B cell (primary cell): ENCODE measurements at regions not wholly inside any gene's neighbourhood (a gene's known extent, or its start where the extent isn't known, plus 50 kb on each side); places are given as distances from the start of the nearest gene placed in this dataset. TPM values are rescaled to one million over a fixed set of nuclear protein-coding genes. Genes with fewer than 3 reads are reported as not detected.

ENCODE experiments used
- ATAC-seq: fragments of 200-7000 bp; cut with Tn5 transposase; one replicate; pipeline ENCODE4 v1.10.0; 2021; ENCODE audit warnings: low read depth, mild to moderate bottlenecking, moderate number of reproducible peaks, moderate library complexity
- CTCF ChIA-PET: fragments of 350-600 bp; sonication (Branson Sonifier 250); formaldehyde crosslinking; loops from one replicate; lab custom pipeline; 2021; ENCODE audit warnings: antibody characterized with exemption, inconsistent platforms; lab: Charles Lee
- POLR2A ChIA-PET: fragments of 350-600 bp; sonication (Branson Sonifier 250); formaldehyde crosslinking; loops from one replicate; lab custom pipeline; 2021; ENCODE audit warnings: antibody characterized with exemption; lab: Charles Lee
- DNase-seq: peaks from one replicate; pipeline ENCODE4 v3.0.0; 2013
- H2AFZ ChIP-seq: 2 replicates; pipeline ENCODE4 v1.6.1; 2012; ENCODE audit warnings: mild to moderate bottlenecking, low read depth, low read length; ENCODE audit not compliant: insufficient read depth, poor library complexity, severe bottlenecking
- H3K27ac ChIP-seq, 2 donors: 1 replicate in 1 of 2; 2 replicates in 1 of 2; pipeline ENCODE4 v1.5.1; 2012 to 2013; ENCODE audit warnings: low read length in 2 of 2, mild to moderate bottlenecking in 2 of 2, moderate library complexity in 1 of 2
- H3K27me3 ChIP-seq, 4 experiments: fragments of 200-600 bp in 1 of 4; sonication (generic) in 1 of 4; replicated peaks in 1 of 4; 1 replicate in 2 of 4; 2 replicates in 2 of 4; pipeline versions ENCODE4 v1.6.1 to v1.7.0; 2013 to 2016; ENCODE audit warnings: low read length in 3 of 4, mild to moderate bottlenecking in 2 of 4, mixed read lengths in 1 of 4, moderate library complexity in 1 of 4; ENCODE audit not compliant: insufficient read depth in 4 of 4, control insufficient read depth in 3 of 4; ENCODE audit errors: control extremely low read depth in 1 of 4
- H3K36me3 ChIP-seq, 2 experiments: replicated peaks in 1 of 2; 1 replicate in 1 of 2; 2 replicates in 1 of 2; pipeline versions ENCODE4 v1.6.1 to v1.7.1; 2013; ENCODE audit warnings: low read length in 1 of 2; ENCODE audit not compliant: insufficient read depth in 2 of 2, control insufficient read depth in 1 of 2; ENCODE audit errors: control extremely low read depth in 1 of 2, extremely low read depth in 1 of 2
- H3K4me1 ChIP-seq, 2 donors: fragments of 200-600 bp in 1 of 2; sonication (generic) in 1 of 2; 1 replicate in 1 of 2; 2 replicates in 1 of 2; pipeline versions ENCODE4 v1.5.1 to v1.6.1; 2013 to 2017; ENCODE audit warnings: low read length in 2 of 2; ENCODE audit not compliant: control insufficient read depth in 2 of 2, insufficient read depth in 2 of 2
- H3K4me2 ChIP-seq: replicated peaks from 2 replicates; pipeline ENCODE3; 2012; ENCODE audit warnings: mild to moderate bottlenecking, low read depth, low read length; ENCODE audit not compliant: poor library complexity, severe bottlenecking
- H3K4me3 ChIP-seq, 5 experiments: fragments of 200-600 bp in 1 of 5; sonication (generic) in 1 of 5; 1 replicate in 3 of 5; 2 replicates in 2 of 5; pipeline versions ENCODE4 v1.5.1 to v1.7.0; 2011 to 2016; ENCODE audit warnings: low read length in 4 of 5, mild to moderate bottlenecking in 4 of 5, low read depth in 2 of 5, control low read depth in 1 of 5, moderate library complexity in 1 of 5; ENCODE audit not compliant: insufficient read depth in 1 of 5; ENCODE audit errors: control extremely low read depth in 1 of 5, extremely low read depth in 1 of 5
- H3K79me2 ChIP-seq: fragments of 200-600 bp; sonication (generic); one replicate; pipeline ENCODE4 v1.6.0; 2016; ENCODE audit warnings: low read length; ENCODE audit not compliant: control insufficient read depth, insufficient read depth
- H3K9ac ChIP-seq: fragments of 200-600 bp; sonication (generic); 2 replicates; pipeline ENCODE4 v1.6.1; 2017; ENCODE audit warnings: mild to moderate bottlenecking, low read length, moderate library complexity
- H3K9me3 ChIP-seq, 3 donors: one replicate each; pipeline versions ENCODE4 v1.6.1 to v1.7.1; 2013; ENCODE audit warnings: low read length in 2 of 3; ENCODE audit not compliant: control insufficient read depth in 2 of 3, insufficient read depth in 1 of 3; ENCODE audit errors: control extremely low read depth in 1 of 3
- H4K20me1 ChIP-seq: 2 replicates; pipeline ENCODE4 v1.6.0; 2012; ENCODE audit warnings: mild to moderate bottlenecking, low read length; ENCODE audit not compliant: insufficient read depth, control insufficient read depth, poor library complexity, severe bottlenecking
- H3K27ac Mint-ChIP-seq: one replicate; pipeline ENCODE4 v1.8.0; 2021; ENCODE audit warnings: mixed read lengths
- H3K27me3 Mint-ChIP-seq: one replicate; pipeline ENCODE4 v1.8.0; 2021; ENCODE audit warnings: mixed read lengths
- H3K4me1 Mint-ChIP-seq: one replicate; pipeline ENCODE4 v1.8.0; 2021; ENCODE audit warnings: mixed read lengths
- H3K4me3 Mint-ChIP-seq: one replicate; pipeline ENCODE4 v1.8.0; 2021; ENCODE audit warnings: mixed read lengths
- H3K9me3 Mint-ChIP-seq: one replicate; pipeline ENCODE4 v1.8.0; 2022; ENCODE audit warnings: mixed read lengths; ENCODE audit not compliant: insufficient read depth
- CTCF ChIP-seq: fragments of 200-600 bp; IDR thresholded peaks from one replicate; pipeline ENCODE4 v1.8.0; 2022; ENCODE audit warnings: antibody characterized with exemption, mild to moderate bottlenecking
- EZH2 ChIP-seq: IDR thresholded peaks from 2 replicates; pipeline ENCODE4 v1.6.1; 2012; ENCODE audit warnings: borderline replicate concordance, low read depth, mild to moderate bottlenecking, moderate library complexity, low read length; ENCODE audit not compliant: insufficient read depth, poor library complexity, severe bottlenecking
- WGBS: methylation state at CpG from one replicate; pipeline ENCODE4 v1.1.5; 2013; ENCODE audit warnings: missing lambda C conversion rate; ENCODE audit not compliant: insufficient coverage; 5-methylcytosine and 5-hydroxymethylcytosine counted together
- intact Hi-C: fragments of 100-400 bp; cut with micrococcal nuclease; formaldehyde crosslinking; loops from one replicate; pipeline ENCODE4 v1.10.0; 2022
- small RNA-seq: library from RNA; depleted of rRNA; stranded (forward); fragments of <200 nt; gene quantifications from one replicate; pipeline ENCODE3, GENCODE V24; 2012; ENCODE audit warnings: low replicate concordance, low read depth; ENCODE audit not compliant: insufficient read length

DNA sequence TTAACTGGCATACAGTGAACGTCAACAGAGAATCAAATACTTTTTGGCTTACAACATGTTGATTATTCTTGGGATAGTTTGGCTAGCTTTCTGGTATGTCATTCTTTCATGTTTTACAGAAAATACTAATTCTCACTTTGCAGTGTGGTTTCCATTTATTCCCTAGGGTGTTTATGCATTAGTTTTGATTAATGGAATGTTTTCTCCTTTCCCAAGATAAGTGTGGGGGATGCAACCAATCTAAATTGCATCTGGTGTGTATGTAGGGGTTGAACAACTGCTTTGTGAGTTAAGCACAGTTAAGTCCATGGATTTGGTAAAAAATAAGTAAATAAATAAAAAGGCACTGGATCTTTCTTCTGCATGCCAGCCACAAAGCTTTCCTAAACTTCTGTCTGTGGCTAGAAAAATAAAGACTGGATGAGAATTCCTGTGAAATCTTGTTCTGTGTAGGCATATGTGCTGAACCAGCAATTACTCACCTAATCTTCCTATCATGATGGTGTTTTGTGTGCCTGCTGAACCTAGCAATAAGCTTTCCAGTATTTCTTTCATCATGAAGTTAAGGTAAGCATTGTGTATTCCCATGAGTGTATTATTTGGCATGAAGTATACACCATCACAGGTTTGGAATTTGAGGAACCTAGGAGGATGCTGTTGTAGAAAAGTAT is 50.6 kb upstream of the TENM3 start:
- POLR2A ChIA-PET, result no interaction called here
- peaks cover 0 to 3% (median 0%) of the 10 kb centered on the region in 3 donors for H3K9me3 ChIP-seq
- no peaks in the 10 kb centered on the region for H3K36me3 ChIP-seq
- CTCF ChIA-PET, result no interaction called here
- no peak overlapping the region for H3K27ac ChIP-seq
- Mint-ChIP-seq H3K4me3 (no peak overlapping the region), H3K9me3 (peaks cover 3% of the 10 kb centered on the region), H3K4me1 (no peaks in the 10 kb centered on the region), H3K27me3 (no peaks in the 10 kb centered on the region), H3K27ac (no peak overlapping the region)
- H3K9ac ChIP-seq, result no peak overlapping the region
- TF ChIP-seq EZH2 (no peak), CTCF (no peak)
- no peaks in the 10 kb centered on the region for H3K27me3 ChIP-seq
- no peak overlapping the region for H3K4me2 ChIP-seq
- H3K4me3 ChIP-seq, result no peak overlapping the region
- H3K79me2 ChIP-seq, result no peaks in the 10 kb centered on the region
- no peak overlapping the region for H2AFZ ChIP-seq
- no peak for DNase-seq
- H3K4me1 ChIP-seq, result no peaks in the 10 kb centered on the region
- WGBS, result no CpG with 5 or more reads among the region's 1 CpG
- ATAC-seq, result no peak
- intact Hi-C loops, result no loop called here
- H4K20me1 ChIP-seq, result no peaks in the 10 kb centered on the region

DNA sequence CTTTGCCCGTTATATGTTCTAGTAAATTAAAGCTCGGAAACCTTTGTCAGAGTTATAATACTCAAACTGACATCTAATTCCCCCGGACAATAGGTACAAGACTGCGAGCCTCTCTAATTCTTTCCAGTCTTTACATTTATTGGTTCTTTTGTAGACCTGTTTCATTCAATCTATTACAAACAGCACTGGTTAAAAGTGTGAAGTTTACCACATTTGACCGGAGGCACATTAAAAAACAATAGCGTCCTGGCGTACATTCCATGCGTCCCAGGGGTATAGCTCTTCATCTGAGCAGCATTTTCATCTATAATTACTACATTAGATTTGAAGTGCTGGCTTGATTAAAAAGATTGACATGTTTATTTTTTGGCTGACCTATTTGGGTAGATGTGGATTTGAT is 49.9 kb upstream of the TENM3 start:
- Mint-ChIP-seq H3K27ac (no peak overlapping the region), H3K9me3 (peaks cover 3% of the 10 kb centered on the region), H3K4me3 (no peak overlapping the region), H3K4me1 (no peaks in the 10 kb centered on the region), H3K27me3 (no peaks in the 10 kb centered on the region)
- H2AFZ ChIP-seq, result no peak overlapping the region
- H3K4me1 ChIP-seq, result no peaks in the 10 kb centered on the region
- no peak for DNase-seq
- no peak overlapping the region for H3K4me2 ChIP-seq
- ChIA-PET CTCF (no interaction called here), POLR2A (no interaction called here)
- H3K27ac ChIP-seq, result no peak overlapping the region
- H3K27me3 ChIP-seq, result no peaks in the 10 kb centered on the region
- intact Hi-C loops, result no loop called here
- H3K9ac ChIP-seq, result no peak overlapping the region
- H3K4me3 ChIP-seq, result no peak overlapping the region
- no peaks in the 10 kb centered on the region for H3K79me2 ChIP-seq
- peaks cover 0 to 4% (median 0%) of the 10 kb centered on the region in 3 donors for H3K9me3 ChIP-seq
- ATAC-seq, result no peak
- TF ChIP-seq CTCF, result no peak
- no peaks in the 10 kb centered on the region for H4K20me1 ChIP-seq
- WGBS, result 100% methylated on average over 2 of the region's 8 CpGs
- H3K36me3 ChIP-seq, result no peaks in the 10 kb centered on the region

Small RNA genes in the stretch of these regions (small RNA-seq; reads per million reads assigned to genes)
- gene AC018710.1, result not detected
- gene AC019235.1, result not detected
- gene MIR1305, result not detected
- not detected for gene RF00571
- not detected for gene RN7SKP13
- not detected for gene RNA5SP173
- not detected for gene RNU1-45P
